CD14-positive monocyte (primary cell): ENCODE measurements at regions not wholly inside any gene's neighbourhood (a gene's known extent, or its start where the extent isn't known, plus 50 kb on each side); places are given as distances from the start of the nearest gene placed in this dataset.

Experiments used
- DNase-seq, 3 donors: peaks; one replicate each; pipeline ENCODE4 v3.0.0-alpha.2; 2011 to 2022
- H2AFZ ChIP-seq: 2 replicates; pipeline ENCODE4 v1.6.0; 2012; ENCODE audit warnings: mild to moderate bottlenecking, low read depth, low read length, inconsistent platforms; ENCODE audit not compliant: insufficient read depth, poor library complexity, severe bottlenecking
- H3K27ac ChIP-seq, 2 donors: 1 replicate in 1 of 2; 2 replicates in 1 of 2; pipeline ENCODE4 v1.5.1; 2012 to 2013; ENCODE audit warnings: low read length in 2 of 2, control low read depth in 1 of 2, inconsistent platforms in 1 of 2, low read depth in 1 of 2, mild to moderate bottlenecking in 1 of 2
- H3K27me3 ChIP-seq, 2 donors: one replicate each; pipeline versions ENCODE4 v1.6.0 to v1.6.1; 2011 to 2013; ENCODE audit warnings: low read length in 2 of 2; ENCODE audit not compliant: control insufficient read depth in 2 of 2, insufficient read depth in 2 of 2
- H3K36me3 ChIP-seq, 2 donors: replicated peaks in 1 of 2; 1 replicate in 1 of 2; 2 replicates in 1 of 2; pipeline versions ENCODE4 v1.5.1 to v1.6.1; 2012 to 2013; ENCODE audit warnings: low read length in 2 of 2, control low read depth in 1 of 2, inconsistent platforms in 1 of 2, mild to moderate bottlenecking in 1 of 2; ENCODE audit not compliant: insufficient read depth in 2 of 2, control insufficient read depth in 1 of 2
- H3K4me1 ChIP-seq, 2 donors: 1 replicate in 1 of 2; 2 replicates in 1 of 2; pipeline versions ENCODE4 v1.5.1 to v1.6.1; 2012 to 2013; ENCODE audit warnings: low read length in 2 of 2, control low read depth in 1 of 2, inconsistent platforms in 1 of 2, mild to moderate bottlenecking in 1 of 2, moderate library complexity in 1 of 2; ENCODE audit not compliant: insufficient read depth in 2 of 2, control insufficient read depth in 1 of 2
- H3K4me2 ChIP-seq: replicated peaks from 2 replicates; pipeline ENCODE3; 2012; ENCODE audit warnings: low read length, moderate library complexity, mild to moderate bottlenecking; ENCODE audit not compliant: poor library complexity, severe bottlenecking; ENCODE audit errors: extremely low read depth
- H3K4me3 ChIP-seq, 3 experiments: fragments of 200-600 bp in 1 of 3; sonication (generic) in 1 of 3; replicated peaks in 1 of 3; 1 replicate in 2 of 3; 2 replicates in 1 of 3; pipeline ENCODE4 v1.5.1; 2011 to 2013; ENCODE audit warnings: low read length in 3 of 3, mild to moderate bottlenecking in 3 of 3, control low read depth in 2 of 3, low read depth in 2 of 3, inconsistent platforms in 1 of 3, moderate library complexity in 1 of 3
- H3K79me2 ChIP-seq: 2 replicates; pipeline ENCODE4 v1.6.0; 2012; ENCODE audit warnings: mild to moderate bottlenecking, control low read depth, inconsistent platforms, low read length, moderate library complexity; ENCODE audit not compliant: insufficient read depth
- H3K9ac ChIP-seq: 2 replicates; pipeline ENCODE4 v1.6.0; 2017; ENCODE audit warnings: low read length, mild to moderate bottlenecking; ENCODE audit not compliant: insufficient read depth, poor library complexity, severe bottlenecking
- H3K9me3 ChIP-seq, 2 donors: replicated peaks in 1 of 2; 1 replicate in 1 of 2; 2 replicates in 1 of 2; pipeline versions ENCODE4 v1.5.1 to v1.6.1; 2012 to 2013; ENCODE audit warnings: low read length in 2 of 2, control low read depth in 1 of 2; ENCODE audit not compliant: control insufficient read depth in 1 of 2, insufficient read depth in 1 of 2
- H4K20me1 ChIP-seq: 2 replicates; pipeline ENCODE4 v1.6.0; 2012; ENCODE audit warnings: mild to moderate bottlenecking, low read length, control low read depth, moderate library complexity; ENCODE audit not compliant: insufficient read depth
- H3K27ac Mint-ChIP-seq, 7 donors: one replicate each; pipeline ENCODE4 v1.8.0; 2020; ENCODE audit warnings: mild to moderate bottlenecking in 7 of 7, mixed read lengths in 7 of 7, moderate library complexity in 6 of 7, inconsistent platforms in 2 of 7
- H3K27me3 Mint-ChIP-seq, 3 donors: one replicate each; pipeline ENCODE4 v1.8.0; 2021 to 2022; ENCODE audit warnings: low read depth in 3 of 3, mild to moderate bottlenecking in 3 of 3, mixed read lengths in 3 of 3, moderate library complexity in 3 of 3, inconsistent platforms in 1 of 3
- H3K36me3 Mint-ChIP-seq, 2 donors: one replicate each; pipeline ENCODE4 v1.8.0; 2020; ENCODE audit warnings: mixed read lengths in 2 of 2, inconsistent platforms in 1 of 2, mild to moderate bottlenecking in 1 of 2
- H3K4me1 Mint-ChIP-seq: one replicate; pipeline ENCODE4 v1.8.0; 2020; ENCODE audit warnings: mild to moderate bottlenecking, mixed read lengths
- H3K4me3 Mint-ChIP-seq, 2 donors: one replicate each; pipeline ENCODE4 v1.8.0; 2020; ENCODE audit warnings: mild to moderate bottlenecking in 2 of 2, mixed read lengths in 2 of 2, moderate library complexity in 1 of 2
- H3K9me3 Mint-ChIP-seq, 7 donors: one replicate each; pipeline ENCODE4 v1.8.0; 2020 to 2022; ENCODE audit warnings: mixed read lengths in 7 of 7, mild to moderate bottlenecking in 6 of 7, moderate library complexity in 6 of 7, inconsistent platforms in 2 of 7
- WGBS: methylation state at CpG from one replicate; pipeline ENCODE4 v1.1.5; 2013; ENCODE audit warnings: missing lambda C conversion rate; ENCODE audit not compliant: insufficient coverage; 5-methylcytosine and 5-hydroxymethylcytosine counted together
- intact Hi-C, 2 donors: fragments of 100-400 bp; cut with micrococcal nuclease; formaldehyde crosslinking; loops; one replicate each; pipeline versions ENCODE4 v1.15.0 to v1.15.1; 2023
- TF ChIP-seq, protein P1 (sequence below): fragments of 200-600 bp; IDR thresholded peaks from one replicate; pipeline ENCODE4 v1.8.0; 2022; ENCODE audit warnings: antibody characterized with exemption, mild to moderate bottlenecking

- intact Hi-C loops, result no loop called here
- Mint-ChIP-seq H3K27ac (no peak overlapping the region), H3K9me3 (peaks cover 0 to 4% (median 0%) of the 10 kb centered on the region in 7 donors), H3K4me1 (peaks cover 15% of the 10 kb centered on the region), H3K36me3 (no peaks in the 10 kb centered on the region), H3K4me3 (no peak overlapping the region), H3K27me3 (peaks cover 0 to 2% (median 1%) of the 10 kb centered on the region in 3 donors)
- no peaks in the 10 kb centered on the region for H3K79me2 ChIP-seq
- TF ChIP-seq, protein P1, sequence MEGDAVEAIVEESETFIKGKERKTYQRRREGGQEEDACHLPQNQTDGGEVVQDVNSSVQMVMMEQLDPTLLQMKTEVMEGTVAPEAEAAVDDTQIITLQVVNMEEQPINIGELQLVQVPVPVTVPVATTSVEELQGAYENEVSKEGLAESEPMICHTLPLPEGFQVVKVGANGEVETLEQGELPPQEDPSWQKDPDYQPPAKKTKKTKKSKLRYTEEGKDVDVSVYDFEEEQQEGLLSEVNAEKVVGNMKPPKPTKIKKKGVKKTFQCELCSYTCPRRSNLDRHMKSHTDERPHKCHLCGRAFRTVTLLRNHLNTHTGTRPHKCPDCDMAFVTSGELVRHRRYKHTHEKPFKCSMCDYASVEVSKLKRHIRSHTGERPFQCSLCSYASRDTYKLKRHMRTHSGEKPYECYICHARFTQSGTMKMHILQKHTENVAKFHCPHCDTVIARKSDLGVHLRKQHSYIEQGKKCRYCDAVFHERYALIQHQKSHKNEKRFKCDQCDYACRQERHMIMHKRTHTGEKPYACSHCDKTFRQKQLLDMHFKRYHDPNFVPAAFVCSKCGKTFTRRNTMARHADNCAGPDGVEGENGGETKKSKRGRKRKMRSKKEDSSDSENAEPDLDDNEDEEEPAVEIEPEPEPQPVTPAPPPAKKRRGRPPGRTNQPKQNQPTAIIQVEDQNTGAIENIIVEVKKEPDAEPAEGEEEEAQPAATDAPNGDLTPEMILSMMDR, result no peak
- no peak for DNase-seq
- no peak overlapping the region for H3K9ac ChIP-seq
- 88% methylated on average over 1 of the region's 2 CpGs for WGBS
- H2AFZ ChIP-seq, result no peak overlapping the region
- H3K27ac ChIP-seq, result no peak overlapping the region
- H3K4me3 ChIP-seq, result no peak overlapping the region
- no peaks in the 10 kb centered on the region for H3K36me3 ChIP-seq
- H3K9me3 ChIP-seq, result no peaks in the 10 kb centered on the region
- H3K4me2 ChIP-seq, result no peak overlapping the region
- no peaks in the 10 kb centered on the region for H4K20me1 ChIP-seq
- no peaks in the 10 kb centered on the region for H3K27me3 ChIP-seq
- H3K4me1 ChIP-seq, result peaks cover 0 to 3% of the 10 kb centered on the region in 2 donors
Measured at GRCh38 chr13:50189450-50189849, 174.2 kb downstream of the KCNRG start.

DNA sequence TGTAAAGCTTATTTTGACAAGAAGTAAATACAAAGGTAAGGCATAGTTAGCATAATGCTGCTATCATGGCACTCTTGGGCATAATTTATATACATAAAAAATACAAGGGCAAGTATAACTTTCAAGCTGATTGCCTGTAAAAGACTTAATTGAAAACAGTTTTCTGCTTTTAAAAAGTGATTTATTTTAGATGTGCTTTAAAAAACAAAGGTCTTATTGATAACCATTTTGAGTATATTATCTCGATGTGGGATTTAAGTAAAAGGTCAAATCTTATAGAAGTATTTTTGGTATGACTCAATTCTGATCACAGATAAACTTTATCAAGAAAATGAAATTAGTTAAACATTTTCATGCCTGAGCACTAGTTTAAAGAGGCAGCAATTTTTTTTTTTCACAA, 175.8 kb downstream of the KCNRG start:
- Mint-ChIP-seq H3K4me3 (no peak overlapping the region), H3K4me1 (peaks cover 16% of the 10 kb centered on the region), H3K9me3 (peaks cover 0 to under 1% (median 0%) of the 10 kb centered on the region in 7 donors), H3K36me3 (no peaks in the 10 kb centered on the region), H3K27me3 (peaks cover 0 to 2% (median 1%) of the 10 kb centered on the region in 3 donors), H3K27ac (no peak overlapping the region)
- TF ChIP-seq, protein P1, result no peak
- Histone ChIP-seq H2AFZ (no peak overlapping the region), H3K4me3 (no peak overlapping the region), H3K27ac (no peak overlapping the region), H3K4me1 (peaks cover 0 to 3% of the 10 kb centered on the region in 2 donors), H3K36me3 (no peaks in the 10 kb centered on the region), H3K4me2 (no peak overlapping the region), H3K27me3 (no peaks in the 10 kb centered on the region), H3K9ac (no peak overlapping the region), H3K9me3 (no peaks in the 10 kb centered on the region), H4K20me1 (no peaks in the 10 kb centered on the region), H3K79me2 (no peaks in the 10 kb centered on the region)
- intact Hi-C loops, result no loop called here
- no peak for DNase-seq
- no CpG with 5 or more reads among the region's 1 CpG for WGBS
